ENCODE measurements at regions not wholly inside any gene's neighbourhood (a gene's known extent, or its start where the extent isn't known, plus 50 kb on each side); places are given as distances from the start of the nearest gene placed in this dataset.

- Histone ChIP-seq H3K36me3 (ENCODE audit: insufficient read depth, low read length) (no peaks in the 10 kb centered on the region), H3K27ac (ENCODE audit: low read depth, low read length, poor library complexity, severe bottlenecking) (no peak overlapping the region), H4K20me1 (ENCODE audit: insufficient read depth, low read length) (no peaks in the 10 kb centered on the region), H3K4me1 (ENCODE audit: insufficient read depth, low read length, severe bottlenecking) (no peaks in the 10 kb centered on the region), H3K9me3 (ENCODE audit: low read length) (no peaks in the 10 kb centered on the region), H2AFZ (ENCODE audit: low read length) (no peak overlapping the region), H3K4me2 (ENCODE audit: low read length) (no peak overlapping the region), H3K79me2 (ENCODE audit: insufficient read depth, low read length) (no peaks in the 10 kb centered on the region), H3F3A (ENCODE audit: insufficient read depth, low read length) (no peaks in the 10 kb centered on the region), H3K4me3 (ENCODE audit: low read depth, low read length, poor library complexity, severe bottlenecking) (no peak overlapping the region), H3K27me3 (ENCODE audit: insufficient read depth, low read length) (no peaks in the 10 kb centered on the region), H3K9me2 (ENCODE audit: low read depth, low read length) (no peaks in the 10 kb centered on the region), H3K9ac (ENCODE audit: low read length) (no peak overlapping the region)
- TF ChIP-seq CTCF (IDR thresholded peaks at IDR 0.05; ENCODE audit: low read length): no peak
- no peak for TF ChIP-seq EZH2 (IDR thresholded peaks at IDR 0.05; ENCODE audit: borderline replicate concordance, low read length)
Observed at GRCh38 chr15:29638011-29638410, 184.3 kb downstream of the TJP1 start.

- no peak overlapping the region for H2AFZ ChIP-seq (ENCODE audit: low read length)
- no peaks in the 10 kb centered on the region for H3K4me1 ChIP-seq (ENCODE audit: insufficient read depth, low read length, severe bottlenecking)
- H3K9me2 ChIP-seq (ENCODE audit: low read depth, low read length): no peaks in the 10 kb centered on the region
- TF ChIP-seq EZH2 (IDR thresholded peaks at IDR 0.05; ENCODE audit: borderline replicate concordance, low read length): no peak
- H3K36me3 ChIP-seq (ENCODE audit: insufficient read depth, low read length): no peaks in the 10 kb centered on the region
- H3K4me2 ChIP-seq (ENCODE audit: low read length): no peak overlapping the region
- no peaks in the 10 kb centered on the region for H3F3A ChIP-seq (ENCODE audit: insufficient read depth, low read length)
- no peaks in the 10 kb centered on the region for H3K9me3 ChIP-seq (ENCODE audit: low read length)
- no peaks in the 10 kb centered on the region for H3K79me2 ChIP-seq (ENCODE audit: insufficient read depth, low read length)
- no peak overlapping the region for H3K4me3 ChIP-seq (ENCODE audit: low read depth, low read length, poor library complexity, severe bottlenecking)
- no peaks in the 10 kb centered on the region for H4K20me1 ChIP-seq (ENCODE audit: insufficient read depth, low read length)
- no peak overlapping the region for H3K9ac ChIP-seq (ENCODE audit: low read length)
- no peak overlapping the region for H3K27ac ChIP-seq (ENCODE audit: low read depth, low read length, poor library complexity, severe bottlenecking)
- H3K27me3 ChIP-seq (ENCODE audit: insufficient read depth, low read length): no peaks in the 10 kb centered on the region
Observed at GRCh38 chr15:29637555-29637954, 184.7 kb downstream of the TJP1 start.

GRCh38 chr15:29636921-29637320 is 185.3 kb downstream of the TJP1 start:
- Histone ChIP-seq H3K4me2 (ENCODE audit: low read length) (no peak overlapping the region), H3K9me3 (ENCODE audit: low read length) (no peaks in the 10 kb centered on the region), H3K4me3 (ENCODE audit: low read depth, low read length, poor library complexity, severe bottlenecking) (no peak overlapping the region), H3K9me2 (ENCODE audit: low read depth, low read length) (no peaks in the 10 kb centered on the region), H3K4me1 (ENCODE audit: insufficient read depth, low read length, severe bottlenecking) (no peaks in the 10 kb centered on the region), H4K20me1 (ENCODE audit: insufficient read depth, low read length) (no peaks in the 10 kb centered on the region), H3K9ac (ENCODE audit: low read length) (no peak overlapping the region), H3K27ac (ENCODE audit: low read depth, low read length, poor library complexity, severe bottlenecking) (no peak overlapping the region), H3K27me3 (ENCODE audit: insufficient read depth, low read length) (no peaks in the 10 kb centered on the region), H3K36me3 (ENCODE audit: insufficient read depth, low read length) (no peaks in the 10 kb centered on the region), H2AFZ (ENCODE audit: low read length) (no peak overlapping the region), H3F3A (ENCODE audit: insufficient read depth, low read length) (no peaks in the 10 kb centered on the region), H3K79me2 (ENCODE audit: insufficient read depth, low read length) (no peaks in the 10 kb centered on the region)
- TF ChIP-seq CTCF (IDR thresholded peaks at IDR 0.05; ENCODE audit: low read length) (no peak), EZH2 (IDR thresholded peaks at IDR 0.05; ENCODE audit: borderline replicate concordance, low read length) (no peak)

- no peak overlapping the region for H3K4me2 ChIP-seq (ENCODE audit: low read length)
- no peak overlapping the region for H3K4me3 ChIP-seq (ENCODE audit: low read depth, low read length, poor library complexity, severe bottlenecking)
- no peaks in the 10 kb centered on the region for H3K4me1 ChIP-seq (ENCODE audit: insufficient read depth, low read length, severe bottlenecking)
- no peaks in the 10 kb centered on the region for H3K9me3 ChIP-seq (ENCODE audit: low read length)
- no peak overlapping the region for H3K9ac ChIP-seq (ENCODE audit: low read length)
- H3K27ac ChIP-seq (ENCODE audit: low read depth, low read length, poor library complexity, severe bottlenecking): no peak overlapping the region
- H3K9me2 ChIP-seq (ENCODE audit: low read depth, low read length): no peaks in the 10 kb centered on the region
- no peak overlapping the region for H2AFZ ChIP-seq (ENCODE audit: low read length)
- no peaks in the 10 kb centered on the region for H4K20me1 ChIP-seq (ENCODE audit: insufficient read depth, low read length)
- H3K79me2 ChIP-seq (ENCODE audit: insufficient read depth, low read length): no peaks in the 10 kb centered on the region
- no peaks in the 10 kb centered on the region for H3K27me3 ChIP-seq (ENCODE audit: insufficient read depth, low read length)
- TF ChIP-seq EZH2 (IDR thresholded peaks at IDR 0.05; ENCODE audit: borderline replicate concordance, low read length) (no peak), CTCF (IDR thresholded peaks at IDR 0.05; ENCODE audit: low read length) (no peak)
- H3F3A ChIP-seq (ENCODE audit: insufficient read depth, low read length): no peaks in the 10 kb centered on the region
- H3K36me3 ChIP-seq (ENCODE audit: insufficient read depth, low read length): no peaks in the 10 kb centered on the region
Observed at GRCh38 chr15:29636140-29636539, 186.1 kb downstream of the TJP1 start.
